NOMO-1 treated with dmso at 0.1 percent for 144 hours (cell line): ENCODE measurements at regions not wholly inside any gene's neighbourhood (a gene's known extent, or its start where the extent isn't known, plus 50 kb on each side); places are given as distances from the start of the nearest gene placed in this dataset.
"Not testable (repeated sequence)": the region's sequence is repeated elsewhere in the genome, so short reads cannot be mapped to it uniquely, and the experiment has no call there.

Experiments
- DNase-seq: peaks from one replicate; lab custom pipeline; 2025; ENCODE audit not compliant: unreplicated experiment; lab: John Stamatoyannopoulos, UW

- DNase-seq, result no peak
Observed at GRCh38 chr3:81997390-81997789, 235.9 kb upstream of the GBE1 start.

- no peak for DNase-seq
Observed at GRCh38 chr3:81995329-81995728, 233.9 kb upstream of the GBE1 start.

DNA sequence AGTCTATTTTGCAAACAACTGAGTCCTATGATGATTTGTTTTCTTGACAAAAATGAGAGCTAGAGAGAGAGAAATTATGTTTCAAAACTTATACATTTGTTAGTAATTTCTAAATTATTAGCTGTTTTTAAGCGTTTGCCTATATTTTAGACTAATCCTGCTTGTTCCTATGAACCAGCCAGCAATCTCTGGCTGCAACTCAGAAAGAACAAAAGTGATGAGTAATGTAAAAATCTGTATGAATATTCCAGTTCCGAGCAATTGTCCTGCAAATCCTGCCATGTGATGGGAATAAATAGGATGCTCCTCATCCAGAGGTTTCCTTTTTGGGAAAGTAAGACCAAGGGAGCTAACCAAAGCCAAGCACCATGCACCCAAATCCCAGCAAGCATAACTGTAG is 228.3 kb upstream of the GBE1 start:
- no peak for DNase-seq

DNA sequence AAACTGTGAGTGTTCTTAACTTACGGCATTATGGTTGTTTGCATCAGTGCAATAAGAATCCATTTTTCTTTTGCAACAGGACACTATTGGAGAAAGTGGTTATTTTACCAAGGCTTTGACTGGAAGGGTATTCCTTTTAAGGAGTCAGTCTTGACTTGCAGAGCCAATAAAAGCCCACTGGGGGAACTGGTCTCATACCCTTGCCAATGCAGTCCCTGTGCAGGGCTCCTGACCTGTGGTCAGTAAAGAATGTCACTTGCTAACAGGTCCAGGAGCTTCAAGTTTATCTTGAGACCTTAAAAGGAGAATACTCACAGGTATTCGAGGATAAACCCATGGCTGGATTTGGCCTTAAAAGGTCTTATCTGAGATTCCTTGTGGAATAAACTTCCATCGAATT is 227.8 kb upstream of the GBE1 start:
- DNase-seq, result no peak

DNA sequence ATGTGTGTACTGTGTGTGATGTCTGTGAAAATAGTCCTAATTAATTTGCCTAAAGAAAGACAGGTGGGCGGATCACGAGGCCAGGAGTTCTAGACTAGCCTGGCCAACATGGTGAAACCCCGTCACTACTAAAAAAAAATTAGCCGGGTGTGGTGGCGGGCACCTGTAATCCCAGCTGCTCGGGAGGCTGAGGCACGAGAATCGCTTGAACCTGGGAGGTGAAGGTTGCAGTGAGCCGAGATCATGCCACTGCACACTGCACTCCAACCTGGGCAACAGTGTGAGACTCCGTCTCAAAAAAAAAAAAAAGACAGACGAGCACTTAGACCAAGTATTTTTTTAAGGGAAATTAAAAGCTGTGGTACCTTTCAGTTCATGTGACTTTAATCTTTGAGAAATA is 226.0 kb upstream of the GBE1 start:
- not testable (repeated sequence) for DNase-seq

- no peak for DNase-seq
Observed at GRCh38 chr3:81985996-81986723, 224.7 kb upstream of the GBE1 start.

DNA sequence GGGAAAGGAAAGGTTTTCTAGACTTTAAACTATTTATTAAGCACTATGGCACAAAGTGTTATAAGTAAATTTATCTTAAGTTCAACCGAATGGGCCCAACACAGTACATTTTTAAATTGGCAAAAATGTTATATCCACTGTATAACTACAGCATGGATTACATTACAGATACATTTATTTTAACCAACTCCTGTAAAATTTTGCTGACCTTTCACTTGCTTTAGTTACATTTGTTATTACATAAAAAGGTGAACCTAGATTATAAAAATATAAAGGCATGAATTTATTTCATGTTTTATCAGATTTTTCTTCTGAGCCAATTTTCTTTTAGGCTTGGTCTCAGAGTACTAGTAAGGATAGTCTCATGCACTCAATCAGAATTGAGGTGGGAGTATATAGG is 221.9 kb upstream of the GBE1 start:
- DNase-seq, result no peak

GRCh38 chr3:81980596-81981494 is 219.4 kb upstream of the GBE1 start:
- DNase-seq, result no peak

GRCh38 chr3:81974751-81975150 is 213.3 kb upstream of the GBE1 start:
- DNase-seq, result no peak

DNA sequence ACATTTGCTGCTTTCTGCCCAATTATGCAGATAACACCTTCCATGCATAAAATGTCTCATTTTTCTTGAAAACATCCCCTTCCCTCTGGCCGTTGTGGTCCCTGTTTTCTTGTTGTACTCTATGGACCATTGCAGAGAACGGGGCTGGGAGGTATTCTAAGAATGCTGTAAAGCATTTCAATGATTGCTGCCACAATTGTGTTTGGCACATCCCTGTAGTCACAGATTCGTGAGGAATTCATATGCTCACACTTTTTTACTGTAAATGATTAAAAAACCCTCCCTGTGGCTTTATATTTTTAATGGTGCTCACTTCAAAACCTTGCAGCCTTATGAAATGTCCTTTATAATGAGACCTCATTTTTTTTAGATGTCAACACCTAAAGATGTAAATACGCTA is 207.2 kb upstream of the GBE1 start:
- DNase-seq, result no peak

DNA sequence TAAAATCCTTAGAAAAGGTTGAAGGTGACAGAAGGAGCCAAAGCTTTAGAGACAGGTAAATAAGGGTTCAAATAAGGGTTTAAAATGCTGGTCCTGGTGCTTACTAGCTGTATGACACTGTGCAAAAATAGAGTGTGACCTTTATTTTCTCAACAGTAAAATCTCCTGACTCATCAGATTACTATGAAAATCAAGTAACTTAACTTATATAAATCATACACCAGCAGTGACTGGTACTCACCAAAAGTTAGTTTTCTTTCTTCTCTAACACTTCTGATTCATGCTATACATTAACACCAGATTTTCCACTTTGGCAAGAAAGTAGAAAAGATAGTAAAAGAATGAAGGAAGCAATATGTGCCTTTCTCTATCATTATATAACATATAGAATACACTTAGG is 205.9 kb upstream of the GBE1 start:
- no peak for DNase-seq

- DNase-seq, result no peak
Observed at GRCh38 chr3:81965696-81966095, 204.3 kb upstream of the GBE1 start.

GRCh38 chr3:81962396-81962795 is 201.0 kb upstream of the GBE1 start:
- DNase-seq, result no peak

- DNase-seq, result no peak
Observed at GRCh38 chr3:81958972-81959640, 197.7 kb upstream of the GBE1 start.

DNA sequence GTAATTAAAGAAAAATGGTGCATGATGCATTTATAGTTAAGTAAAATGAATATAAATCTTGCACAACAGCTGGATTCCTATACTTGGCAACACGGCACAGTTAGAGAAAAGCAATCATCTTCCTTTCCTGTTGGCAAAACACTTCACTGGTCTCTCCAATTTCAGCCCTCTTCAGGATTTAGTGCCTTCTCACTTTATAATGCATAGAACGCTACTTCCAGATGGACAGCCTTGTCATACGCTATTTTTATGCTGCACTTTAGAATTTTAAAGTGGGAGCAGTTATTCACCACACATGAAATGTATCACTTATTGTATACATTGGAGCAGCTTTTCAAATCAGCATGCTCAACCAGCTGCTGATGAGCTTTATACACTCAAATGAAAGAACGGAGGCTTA is 194.4 kb upstream of the GBE1 start:
- DNase-seq, result no peak

DNA sequence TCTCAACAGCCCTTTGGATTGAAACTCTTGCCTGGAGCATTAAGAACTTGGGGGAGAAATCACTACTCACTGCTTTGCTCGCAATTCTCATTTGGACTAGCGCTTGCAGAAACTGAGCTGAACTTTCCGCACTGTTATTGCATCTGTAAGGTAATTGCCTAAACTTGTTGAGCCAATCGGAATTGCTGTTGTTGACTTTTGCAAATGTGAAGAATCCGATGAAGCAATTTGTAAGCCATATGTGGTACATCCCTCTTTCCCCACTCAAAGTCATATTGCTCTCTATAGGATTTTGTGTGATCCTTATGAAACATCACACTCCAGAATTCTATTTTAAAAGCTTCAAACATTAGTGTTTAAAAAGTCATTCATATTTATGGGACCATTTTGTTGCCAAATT is 191.7 kb upstream of the GBE1 start:
- DNase-seq, result no peak

- DNase-seq, result no peak
Observed at GRCh38 chr3:81952141-81952540, 190.7 kb upstream of the GBE1 start.

- no peak for DNase-seq
Observed at GRCh38 chr3:81951636-81952035, 190.2 kb upstream of the GBE1 start.

- no peak for DNase-seq
Observed at GRCh38 chr3:81951106-81951505, 189.7 kb upstream of the GBE1 start.

DNA sequence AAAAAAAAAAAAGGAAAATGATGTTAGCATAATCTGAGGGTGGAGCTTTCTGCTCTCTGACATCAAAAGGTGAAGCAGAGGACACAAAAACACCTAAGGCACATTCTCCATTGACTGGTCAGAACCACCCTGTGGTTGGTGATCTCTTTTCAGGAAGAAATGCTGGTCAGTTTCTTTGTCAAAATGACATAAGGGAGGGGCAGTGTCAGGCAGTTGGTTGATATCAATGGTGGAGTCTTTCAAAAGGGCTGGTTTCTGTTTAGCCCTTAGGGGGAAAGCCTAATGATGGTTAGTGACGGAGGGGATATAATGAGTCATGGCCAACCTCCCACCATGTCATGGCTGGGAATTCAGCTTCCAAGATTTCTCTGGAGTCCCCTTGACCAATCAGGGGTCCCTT is 185.9 kb upstream of the GBE1 start:
- no peak for DNase-seq

DNA sequence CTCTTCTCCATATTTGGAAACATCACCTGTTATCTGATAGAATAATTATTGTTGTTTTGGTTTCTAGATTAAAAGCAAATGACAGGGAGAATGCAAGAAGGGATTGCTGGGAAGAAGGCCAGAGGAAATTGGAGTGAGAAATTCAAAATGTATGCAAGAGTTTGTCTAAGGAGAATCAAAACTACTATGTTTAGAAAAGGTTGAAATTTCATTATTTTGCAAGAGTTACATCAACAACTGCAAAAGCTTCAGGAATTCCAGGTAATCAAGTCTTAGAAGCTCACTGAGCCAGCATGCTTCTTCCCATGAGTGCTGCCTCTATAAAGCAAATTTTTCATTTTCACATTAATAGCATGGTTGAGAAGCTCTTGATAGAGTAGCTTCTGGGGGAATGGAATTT is 177.2 kb upstream of the GBE1 start:
- DNase-seq, result no peak

- DNase-seq, result no peak
Observed at GRCh38 chr3:81936817-81937216, 175.4 kb upstream of the GBE1 start.
